SK-N-SH treated with all-trans-retinoic acid at 6 μM for 48 hours (cell line): ENCODE measurements at regions not wholly inside any gene's neighbourhood (a gene's known extent, or its start where the extent isn't known, plus 50 kb on each side); places are given as distances from the start of the nearest gene placed in this dataset.

Experiments
- ATAC-seq: fragments of 200-7000 bp; cut with Tn5 transposase; 3 replicates; pipeline ENCODE4 v1.9.1; 2020; ENCODE audit warnings: mild to moderate bottlenecking, moderate library complexity
- ARNTL ChIP-seq: fragments of 450-650 bp; formaldehyde crosslinking; IDR thresholded peaks from 2 replicates; pipeline ENCODE4 v1.5.0; 2020; ENCODE audit warnings: low read depth, mild to moderate bottlenecking, moderate library complexity, borderline replicate concordance
- BACH2 ChIP-seq: fragments of 250-450 bp; sonication (Bioruptor Pico); IDR thresholded peaks from 2 replicates; pipeline ENCODE4 v1.9.0; 2021; ENCODE audit warnings: mild to moderate bottlenecking, borderline replicate concordance
- CSDC2 ChIP-seq: fragments of 250-450 bp; sonication (Bioruptor Pico); IDR thresholded peaks from 2 replicates; pipeline ENCODE4 v1.5.0; 2020; ENCODE audit warnings: mild to moderate bottlenecking, moderate library complexity
- CSRNP3 ChIP-seq: fragments of 250-450 bp; sonication (Bioruptor Pico); IDR thresholded peaks from 2 replicates; pipeline ENCODE4 v1.5.1; 2021; ENCODE audit warnings: mild to moderate bottlenecking, moderate library complexity
- ESRRG ChIP-seq: fragments of 250-450 bp; sonication (Bioruptor Pico); IDR thresholded peaks from 2 replicates; pipeline ENCODE4 v1.6.1; 2021; ENCODE audit warnings: mild to moderate bottlenecking
- GLIS3 ChIP-seq: fragments of 250-450 bp; sonication (Bioruptor Pico); IDR thresholded peaks from 2 replicates; pipeline ENCODE4 v1.5.0; 2020; ENCODE audit warnings: mild to moderate bottlenecking, moderate library complexity
- ISL1 ChIP-seq: fragments of 250-450 bp; sonication (Bioruptor Pico); IDR thresholded peaks from 2 replicates; pipeline ENCODE4 v2.1.2; 2022; ENCODE audit warnings: mild to moderate bottlenecking, moderate library complexity
- OSR1 ChIP-seq: fragments of 250-450 bp; sonication (Bioruptor Pico); IDR thresholded peaks from 2 replicates; pipeline ENCODE4 v1.8.0; 2022; ENCODE audit warnings: moderate library complexity, mild to moderate bottlenecking, inconsistent platforms
- POU6F1 ChIP-seq: fragments of 250-450 bp; sonication (Bioruptor Pico); IDR thresholded peaks from 2 replicates; pipeline ENCODE4 v1.8.0; 2021; ENCODE audit warnings: low read depth, mild to moderate bottlenecking, moderate library complexity, borderline replicate concordance
- PPARA ChIP-seq: fragments of 250-450 bp; sonication (Bioruptor Pico); IDR thresholded peaks from 2 replicates; pipeline ENCODE4 v1.5.0; 2020; ENCODE audit warnings: mild to moderate bottlenecking, borderline replicate concordance
- SNAI2 ChIP-seq: fragments of 250-450 bp; sonication (Bioruptor Pico); IDR thresholded peaks from 2 replicates; pipeline ENCODE4 v1.5.0; 2020; ENCODE audit warnings: mild to moderate bottlenecking, moderate library complexity
- TCF4 ChIP-seq: fragments of 250-450 bp; sonication (Bioruptor Pico); IDR thresholded peaks from 2 replicates; pipeline ENCODE4 v1.8.0; 2021; ENCODE audit warnings: mild to moderate bottlenecking, moderate library complexity, borderline replicate concordance
- ZC3H10 ChIP-seq: fragments of 250-450 bp; sonication (Bioruptor Pico); IDR thresholded peaks from 2 replicates; pipeline ENCODE4 v1.5.1; 2021; ENCODE audit warnings: mild to moderate bottlenecking, moderate library complexity
- ZFP3 ChIP-seq: fragments of 250-450 bp; sonication (Bioruptor Pico); IDR thresholded peaks from 2 replicates; pipeline ENCODE4 v1.5.0; 2020; ENCODE audit warnings: mild to moderate bottlenecking, moderate library complexity
- ZFP30 ChIP-seq: fragments of 450-650 bp; formaldehyde crosslinking; IDR thresholded peaks from 2 replicates; pipeline ENCODE4 v1.5.0; 2022; ENCODE audit warnings: mild to moderate bottlenecking, moderate library complexity
- ZNF565 ChIP-seq: fragments of 450-650 bp; formaldehyde crosslinking; conservative IDR thresholded peaks from 2 replicates; pipeline ENCODE4 v1.5.0; 2020; ENCODE audit warnings: low read depth, mild to moderate bottlenecking, moderate library complexity
- ZNF70 ChIP-seq: fragments of 450-650 bp; formaldehyde crosslinking; IDR thresholded peaks from 2 replicates; pipeline ENCODE4 v1.5.0; 2020; ENCODE audit warnings: mild to moderate bottlenecking, moderate library complexity
- TF ChIP-seq, protein P1 (sequence below): fragments of 250-450 bp; sonication (Bioruptor Pico); IDR thresholded peaks from 2 replicates; pipeline ENCODE4 v1.5.0; 2020; ENCODE audit warnings: mild to moderate bottlenecking, moderate library complexity
- TF ChIP-seq, protein P2 (sequence below): fragments of 250-450 bp; sonication (Bioruptor Pico); IDR thresholded peaks from 2 replicates; pipeline ENCODE4 v1.5.1; 2020; ENCODE audit warnings: low read depth, mild to moderate bottlenecking, moderate library complexity
- TF ChIP-seq, protein P3 (sequence below): fragments of 250-450 bp; sonication (Bioruptor Pico); IDR thresholded peaks from 2 replicates; pipeline ENCODE4 v1.8.0; 2020; ENCODE audit warnings: mild to moderate bottlenecking, moderate library complexity, borderline replicate concordance

DNA sequence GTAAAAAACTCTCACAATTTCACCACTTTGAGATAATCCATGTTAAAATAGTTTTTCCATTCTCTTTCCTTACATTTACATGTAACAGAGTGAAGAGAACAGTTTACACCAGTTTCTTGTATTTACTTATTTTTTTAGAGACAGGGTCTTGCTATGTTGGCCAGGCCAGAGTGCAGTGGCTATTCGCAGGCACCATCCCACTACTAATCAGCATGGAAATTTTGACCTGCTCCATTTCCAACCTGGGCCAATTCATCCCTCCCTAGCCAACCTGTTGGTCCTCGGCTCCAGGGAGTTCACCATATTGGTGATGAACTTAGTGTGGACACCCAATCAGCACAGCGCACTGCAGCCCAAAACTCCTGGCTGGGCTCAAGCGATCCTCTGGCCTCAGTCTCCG, 74.1 kb downstream of the LYZL2 start:
- ATAC-seq: no peak
- TF ChIP-seq ARNTL (CRISPR knock-in tag) (no peak), CSDC2 (no peak), ZFP3 (CRISPR knock-in tag) (no peak), ZNF70 (CRISPR knock-in tag) (no peak), SNAI2 (CRISPR knock-in tag) (no peak), ZC3H10 (CRISPR knock-in tag) (no peak), ZNF565 (CRISPR knock-in tag) (no peak)
- TF ChIP-seq, protein P1, sequence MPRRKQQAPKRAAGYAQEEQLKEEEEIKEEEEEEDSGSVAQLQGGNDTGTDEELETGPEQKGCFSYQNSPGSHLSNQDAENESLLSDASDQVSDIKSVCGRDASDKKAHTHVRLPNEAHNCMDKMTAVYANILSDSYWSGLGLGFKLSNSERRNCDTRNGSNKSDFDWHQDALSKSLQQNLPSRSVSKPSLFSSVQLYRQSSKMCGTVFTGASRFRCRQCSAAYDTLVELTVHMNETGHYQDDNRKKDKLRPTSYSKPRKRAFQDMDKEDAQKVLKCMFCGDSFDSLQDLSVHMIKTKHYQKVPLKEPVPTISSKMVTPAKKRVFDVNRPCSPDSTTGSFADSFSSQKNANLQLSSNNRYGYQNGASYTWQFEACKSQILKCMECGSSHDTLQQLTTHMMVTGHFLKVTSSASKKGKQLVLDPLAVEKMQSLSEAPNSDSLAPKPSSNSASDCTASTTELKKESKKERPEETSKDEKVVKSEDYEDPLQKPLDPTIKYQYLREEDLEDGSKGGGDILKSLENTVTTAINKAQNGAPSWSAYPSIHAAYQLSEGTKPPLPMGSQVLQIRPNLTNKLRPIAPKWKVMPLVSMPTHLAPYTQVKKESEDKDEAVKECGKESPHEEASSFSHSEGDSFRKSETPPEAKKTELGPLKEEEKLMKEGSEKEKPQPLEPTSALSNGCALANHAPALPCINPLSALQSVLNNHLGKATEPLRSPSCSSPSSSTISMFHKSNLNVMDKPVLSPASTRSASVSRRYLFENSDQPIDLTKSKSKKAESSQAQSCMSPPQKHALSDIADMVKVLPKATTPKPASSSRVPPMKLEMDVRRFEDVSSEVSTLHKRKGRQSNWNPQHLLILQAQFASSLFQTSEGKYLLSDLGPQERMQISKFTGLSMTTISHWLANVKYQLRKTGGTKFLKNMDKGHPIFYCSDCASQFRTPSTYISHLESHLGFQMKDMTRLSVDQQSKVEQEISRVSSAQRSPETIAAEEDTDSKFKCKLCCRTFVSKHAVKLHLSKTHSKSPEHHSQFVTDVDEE (CRISPR knock-in tag): no peak

GRCh38 chr10:30554440-30554825, 75.1 kb downstream of the LYZL2 start:
- TF ChIP-seq POU6F1 (CRISPR knock-in tag): no peak
- TF ChIP-seq, protein P2, sequence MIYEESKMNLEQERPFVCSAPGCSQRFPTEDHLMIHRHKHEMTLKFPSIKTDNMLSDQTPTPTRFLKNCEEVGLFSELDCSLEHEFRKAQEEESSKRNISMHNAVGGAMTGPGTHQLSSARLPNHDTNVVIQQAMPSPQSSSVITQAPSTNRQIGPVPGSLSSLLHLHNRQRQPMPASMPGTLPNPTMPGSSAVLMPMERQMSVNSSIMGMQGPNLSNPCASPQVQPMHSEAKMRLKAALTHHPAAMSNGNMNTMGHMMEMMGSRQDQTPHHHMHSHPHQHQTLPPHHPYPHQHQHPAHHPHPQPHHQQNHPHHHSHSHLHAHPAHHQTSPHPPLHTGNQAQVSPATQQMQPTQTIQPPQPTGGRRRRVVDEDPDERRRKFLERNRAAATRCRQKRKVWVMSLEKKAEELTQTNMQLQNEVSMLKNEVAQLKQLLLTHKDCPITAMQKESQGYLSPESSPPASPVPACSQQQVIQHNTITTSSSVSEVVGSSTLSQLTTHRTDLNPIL (CRISPR knock-in tag): no peak
- no peak for TF ChIP-seq CSDC2
- no peak for TF ChIP-seq OSR1 (CRISPR knock-in tag)
- no peak for TF ChIP-seq ESRRG (CRISPR knock-in tag)
- no peak for TF ChIP-seq GLIS3
- no peak for TF ChIP-seq CSRNP3 (CRISPR knock-in tag)
- no peak for TF ChIP-seq ISL1 (CRISPR knock-in tag)
- no peak for TF ChIP-seq ZNF565 (CRISPR knock-in tag)
- TF ChIP-seq, protein P3, sequence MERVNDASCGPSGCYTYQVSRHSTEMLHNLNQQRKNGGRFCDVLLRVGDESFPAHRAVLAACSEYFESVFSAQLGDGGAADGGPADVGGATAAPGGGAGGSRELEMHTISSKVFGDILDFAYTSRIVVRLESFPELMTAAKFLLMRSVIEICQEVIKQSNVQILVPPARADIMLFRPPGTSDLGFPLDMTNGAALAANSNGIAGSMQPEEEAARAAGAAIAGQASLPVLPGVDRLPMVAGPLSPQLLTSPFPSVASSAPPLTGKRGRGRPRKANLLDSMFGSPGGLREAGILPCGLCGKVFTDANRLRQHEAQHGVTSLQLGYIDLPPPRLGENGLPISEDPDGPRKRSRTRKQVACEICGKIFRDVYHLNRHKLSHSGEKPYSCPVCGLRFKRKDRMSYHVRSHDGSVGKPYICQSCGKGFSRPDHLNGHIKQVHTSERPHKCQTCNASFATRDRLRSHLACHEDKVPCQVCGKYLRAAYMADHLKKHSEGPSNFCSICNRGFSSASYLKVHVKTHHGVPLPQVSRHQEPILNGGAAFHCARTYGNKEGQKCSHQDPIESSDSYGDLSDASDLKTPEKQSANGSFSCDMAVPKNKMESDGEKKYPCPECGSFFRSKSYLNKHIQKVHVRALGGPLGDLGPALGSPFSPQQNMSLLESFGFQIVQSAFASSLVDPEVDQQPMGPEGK (CRISPR knock-in tag): no peak
- TF ChIP-seq, protein P1 (CRISPR knock-in tag): no peak
- TF ChIP-seq ZFP30: no peak
- TF ChIP-seq BACH2 (CRISPR knock-in tag): no peak
- TF ChIP-seq ARNTL (CRISPR knock-in tag): no peak
- TF ChIP-seq ZFP3 (CRISPR knock-in tag): no peak
- TF ChIP-seq TCF4 (CRISPR knock-in tag): no peak
- TF ChIP-seq PPARA (CRISPR knock-in tag): no peak
- no peak for TF ChIP-seq SNAI2 (CRISPR knock-in tag)
- ATAC-seq: no peak
